ENCODE measurements at regions not wholly inside any gene's neighbourhood (a gene's known extent, or its start where the extent isn't known, plus 50 kb on each side); places are given as distances from the start of the nearest gene placed in this dataset.
A peak's percentile ranks its signal among the peaks of the same experiment; 100 is the strongest.
"Not testable (repeated sequence)": the region's sequence is repeated elsewhere in the genome, so short reads cannot be mapped to it uniquely, and the experiment has no call there.

DNA sequence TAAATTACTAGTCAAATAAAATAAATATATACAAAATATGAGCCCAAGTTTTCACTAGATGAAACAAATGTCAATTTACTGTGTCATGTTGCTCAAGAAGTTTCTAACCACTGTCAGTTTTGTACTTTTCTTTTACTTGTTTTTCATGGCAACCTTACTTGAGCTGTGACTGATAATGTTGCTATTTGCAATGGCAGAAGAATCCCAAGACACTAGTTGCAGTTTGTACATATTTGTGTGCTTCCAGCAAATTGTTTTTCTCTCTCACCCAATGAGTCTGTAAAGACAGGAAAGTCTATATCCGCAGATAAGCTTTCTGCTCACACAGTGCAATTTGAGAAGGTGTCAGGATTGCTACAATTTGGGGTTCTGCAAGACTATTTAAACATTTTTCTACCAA is 338.6 kb upstream of the PCSK5 start:
- no peak for DNase-seq

DNA sequence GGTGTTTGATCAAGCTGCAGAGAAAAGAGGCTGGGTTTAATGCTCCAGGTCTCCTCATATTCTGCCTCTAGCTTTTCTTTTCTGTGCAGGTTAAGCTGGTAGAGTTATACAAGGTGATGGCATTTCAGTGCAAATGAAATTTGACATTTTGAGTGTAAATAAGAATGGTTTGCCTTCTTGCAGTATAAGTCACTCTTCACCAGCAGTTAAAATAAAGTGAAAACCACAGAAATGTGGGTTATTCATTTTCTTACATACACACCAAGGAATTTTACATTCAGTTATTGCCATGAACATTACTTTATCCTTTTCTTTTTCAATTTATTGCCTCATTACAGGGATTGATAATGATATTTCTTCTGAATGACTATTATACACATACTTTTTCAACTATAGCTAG is 337.5 kb upstream of the PCSK5 start:
- no peak for DNase-seq

DNA sequence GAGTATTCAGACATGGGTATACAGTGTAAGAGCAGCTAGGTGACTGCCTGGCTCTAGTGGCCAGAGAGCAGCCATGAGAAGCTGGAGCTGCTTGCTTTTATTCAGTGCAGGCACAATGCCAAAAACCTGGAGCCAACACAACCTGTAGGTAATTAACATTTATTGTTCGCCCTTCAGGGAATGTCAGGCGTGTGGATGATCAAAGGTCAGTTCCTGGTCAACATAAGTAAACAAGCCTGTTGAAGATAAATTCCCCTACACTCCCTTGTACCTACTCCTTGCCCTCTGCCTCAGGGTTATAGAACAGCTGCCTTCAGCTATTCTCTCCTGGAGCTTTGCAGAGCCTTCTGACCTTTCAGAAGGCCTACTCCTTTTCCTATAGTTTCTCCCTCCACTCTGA is 323.7 kb upstream of the PCSK5 start:
- DNase-seq = not testable (repeated sequence)

DNA sequence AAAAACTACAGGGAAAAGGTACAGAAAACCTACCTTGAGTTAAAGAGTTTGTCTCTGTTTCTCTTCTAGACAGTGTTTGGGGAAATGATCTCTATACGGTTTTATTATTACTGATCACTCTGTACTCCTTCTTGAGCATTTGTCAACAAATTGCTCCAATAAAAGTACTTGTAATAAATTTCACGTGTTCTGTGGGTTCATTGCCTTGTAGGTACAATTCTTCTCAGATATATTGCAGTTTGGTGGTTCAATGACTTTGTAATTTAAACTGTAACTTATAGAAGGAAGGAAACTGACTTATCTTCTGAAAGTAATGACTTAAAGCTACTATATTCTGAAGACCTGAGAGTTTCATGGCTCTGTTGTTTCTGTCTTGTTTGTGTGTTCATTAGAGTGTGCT is 319.9 kb upstream of the PCSK5 start:
- no peak for DNase-seq

DNA sequence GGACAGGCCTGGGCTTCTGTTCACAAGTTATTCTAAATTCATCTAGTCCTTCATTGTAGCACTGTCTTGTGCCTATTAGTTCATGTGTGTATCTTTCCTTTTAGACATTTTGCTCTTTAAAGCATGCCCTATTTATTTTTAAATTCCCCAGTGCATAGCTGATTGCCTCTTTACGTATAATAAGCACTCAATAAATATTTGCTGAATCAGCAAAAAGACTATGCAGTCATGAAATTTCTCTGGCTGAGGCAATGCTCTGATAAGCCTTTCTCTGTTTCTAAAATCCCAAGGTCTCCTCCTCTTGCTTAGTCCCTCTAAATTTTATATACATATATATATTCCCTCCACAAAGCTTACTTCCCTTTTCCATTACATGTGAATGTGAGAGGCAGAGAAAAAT is 315.9 kb upstream of the PCSK5 start:
- no peak for DNase-seq

DNA sequence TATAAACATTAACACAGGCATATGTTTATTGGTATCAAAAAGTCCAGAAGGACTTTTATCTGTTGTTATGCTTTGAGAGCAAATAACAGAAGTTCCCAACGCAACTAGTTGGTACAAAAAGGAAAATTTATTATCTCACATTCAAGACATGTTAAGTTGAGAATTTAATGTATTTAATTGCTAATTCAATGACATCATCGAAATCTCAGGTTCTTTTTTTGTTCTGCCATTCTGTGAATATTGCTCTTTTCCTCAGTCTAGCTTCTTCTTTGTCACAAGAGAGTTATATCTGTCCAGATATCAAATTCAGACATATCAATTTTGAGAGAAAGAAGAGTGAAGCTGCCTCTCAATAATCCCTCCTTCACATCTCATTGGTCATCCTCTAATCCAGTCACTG is 307.6 kb upstream of the PCSK5 start:
- no peak for DNase-seq

DNA sequence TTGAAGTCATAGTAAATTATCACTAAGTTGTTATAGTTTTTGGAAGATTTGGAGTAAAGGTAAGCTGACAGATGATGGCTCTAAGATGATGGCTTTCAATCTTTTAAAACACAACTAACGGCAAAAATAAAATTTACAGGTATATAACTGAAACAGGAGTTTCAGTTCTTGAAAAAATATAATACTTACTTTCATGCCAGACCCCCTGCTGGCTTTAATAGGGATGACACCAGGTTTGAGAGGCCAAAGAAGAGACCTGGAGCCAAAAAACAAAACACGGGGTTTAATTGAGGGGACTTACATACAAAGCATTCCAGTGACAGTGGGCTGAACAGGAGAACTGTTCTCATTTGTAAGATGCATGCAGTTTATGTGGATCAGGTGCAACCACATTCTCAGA is 301.7 kb upstream of the PCSK5 start:
- DNase-seq = peak; percentile 16

DNA sequence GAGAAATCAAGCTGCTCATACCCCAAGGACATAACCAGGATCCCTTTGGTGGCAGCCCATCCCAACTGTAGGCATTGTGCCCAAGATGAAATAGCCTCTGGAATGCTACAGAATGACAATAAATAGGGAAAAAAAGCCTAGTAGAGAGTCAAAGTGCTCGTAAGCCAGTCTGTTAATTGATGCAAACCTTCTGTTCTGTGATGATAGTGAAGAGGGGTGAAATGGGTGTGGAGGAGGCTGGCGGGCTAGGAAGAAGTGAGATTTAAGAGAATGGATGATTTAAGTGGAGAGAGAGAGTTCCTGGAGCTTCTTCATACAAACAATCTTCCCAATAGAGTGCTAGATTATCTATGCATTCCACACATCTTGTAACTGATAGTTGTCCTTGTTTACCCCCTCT is 301.0 kb upstream of the PCSK5 start:
- no peak for DNase-seq

DNA sequence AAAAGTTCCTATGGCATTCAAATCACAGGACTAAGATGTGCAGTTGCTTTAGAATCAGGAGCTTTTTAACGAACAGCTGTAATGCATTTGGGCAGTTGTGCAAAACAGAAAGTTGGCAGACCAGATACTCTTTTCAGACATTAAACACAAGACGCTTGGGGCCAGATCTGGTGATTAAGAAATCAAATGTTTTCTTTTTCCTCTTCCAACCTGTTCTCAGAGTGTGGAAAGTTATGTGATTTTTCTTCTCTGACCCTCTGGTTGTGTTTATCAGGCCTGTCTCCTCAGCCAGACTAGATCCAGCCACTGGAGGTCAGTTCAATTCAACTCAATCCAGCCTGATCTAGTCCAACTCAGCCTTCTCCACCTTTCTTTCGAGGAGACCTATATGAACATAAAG is 298.5 kb upstream of the PCSK5 start:
- no peak for DNase-seq

DNA sequence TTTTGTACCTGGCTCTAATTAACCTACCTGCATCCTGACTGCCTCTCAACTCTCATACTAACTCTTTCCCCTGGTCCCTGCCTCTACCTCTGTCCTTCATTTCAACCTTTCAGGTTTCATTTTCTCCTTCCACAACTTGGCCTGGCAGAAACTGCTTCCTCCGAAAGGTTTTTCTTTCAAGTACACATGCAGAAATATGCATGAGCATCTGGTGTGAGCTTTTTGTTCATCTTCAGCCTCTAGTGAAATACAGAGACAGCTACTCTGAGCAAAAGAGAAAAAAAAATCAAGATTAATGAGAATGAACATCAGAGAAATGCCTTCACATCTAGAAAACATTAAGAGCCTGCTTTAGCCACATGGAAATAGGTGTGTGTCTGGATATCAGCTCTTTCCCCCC is 297.9 kb upstream of the PCSK5 start:
- no peak for DNase-seq

DNA sequence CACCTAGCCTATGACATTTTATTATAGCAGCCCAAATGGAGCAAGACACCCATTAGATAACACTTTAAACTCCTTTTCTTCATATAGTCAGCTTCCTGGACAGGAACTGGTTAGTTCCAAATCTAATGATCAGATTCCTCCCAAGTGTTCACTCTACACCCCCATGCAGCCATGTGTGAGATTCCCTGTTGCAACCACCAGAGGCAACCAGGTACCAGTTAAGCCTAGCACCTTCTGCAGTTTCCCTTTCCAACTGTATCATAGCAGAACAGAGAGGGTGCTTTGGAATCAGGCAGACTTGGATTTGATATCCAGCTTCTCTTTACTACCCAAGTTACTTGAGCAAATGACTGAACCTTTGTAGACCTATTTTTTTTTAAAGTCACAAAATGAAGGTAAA is 296.6 kb upstream of the PCSK5 start:
- no peak for DNase-seq

DNA sequence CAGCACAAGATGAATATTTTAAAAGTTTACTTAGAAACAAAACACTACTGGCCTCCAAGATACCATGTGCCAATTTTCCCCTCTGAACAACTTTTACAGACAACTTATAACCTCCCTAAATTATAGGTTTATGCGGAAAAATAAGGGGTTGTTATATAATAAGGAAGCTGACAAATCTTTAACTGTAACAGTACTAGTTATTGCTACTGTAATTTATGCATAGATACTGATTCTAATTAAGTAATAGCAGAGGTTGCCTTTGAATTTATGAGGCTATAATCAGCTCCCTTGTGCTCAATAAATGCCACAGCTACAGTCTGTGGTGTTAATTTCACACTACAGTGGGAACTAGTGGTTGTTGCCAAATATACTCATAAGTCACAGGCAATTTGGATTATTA is 291.3 kb upstream of the PCSK5 start:
- no peak for DNase-seq

DNA sequence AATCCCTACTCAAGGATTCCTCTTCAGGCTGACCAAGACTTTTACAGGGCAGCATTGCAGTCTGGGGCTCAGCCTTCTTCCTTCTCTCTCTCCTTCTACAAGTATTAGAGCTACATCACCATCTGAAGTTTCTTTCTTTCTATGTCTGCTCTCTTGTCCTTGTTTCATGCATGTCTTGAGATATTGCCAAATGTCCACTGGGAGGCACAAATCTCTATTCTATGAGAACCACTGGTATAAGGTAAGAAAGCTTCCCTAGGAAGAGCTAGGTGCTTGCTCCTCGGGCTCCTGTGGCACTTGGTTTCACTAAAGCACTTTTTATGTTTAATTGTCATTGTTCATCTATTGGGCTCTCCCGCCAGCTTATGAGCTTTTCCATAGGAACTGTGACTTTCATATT is 289.2 kb upstream of the PCSK5 start:
- DNase-seq = peak; percentile 16

DNA sequence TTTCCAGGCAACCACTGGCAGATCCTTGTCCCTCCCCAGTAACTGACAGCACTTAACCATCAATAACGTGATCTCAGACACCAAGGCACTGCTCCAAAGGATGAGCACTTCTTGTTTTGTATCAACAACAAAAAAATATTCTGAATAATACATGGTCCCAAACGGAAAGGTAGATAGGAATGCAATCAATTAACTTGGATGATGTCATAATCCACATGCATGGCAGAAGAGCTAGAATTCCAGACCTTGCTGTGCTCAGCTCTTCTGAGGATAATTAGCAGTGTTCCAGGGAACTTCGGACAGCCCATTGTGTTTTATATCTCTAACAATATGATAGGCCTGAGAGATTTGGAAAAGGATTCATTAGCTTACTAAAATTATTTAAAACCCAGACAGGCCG is 288.4 kb upstream of the PCSK5 start:
- DNase-seq = no peak

DNA sequence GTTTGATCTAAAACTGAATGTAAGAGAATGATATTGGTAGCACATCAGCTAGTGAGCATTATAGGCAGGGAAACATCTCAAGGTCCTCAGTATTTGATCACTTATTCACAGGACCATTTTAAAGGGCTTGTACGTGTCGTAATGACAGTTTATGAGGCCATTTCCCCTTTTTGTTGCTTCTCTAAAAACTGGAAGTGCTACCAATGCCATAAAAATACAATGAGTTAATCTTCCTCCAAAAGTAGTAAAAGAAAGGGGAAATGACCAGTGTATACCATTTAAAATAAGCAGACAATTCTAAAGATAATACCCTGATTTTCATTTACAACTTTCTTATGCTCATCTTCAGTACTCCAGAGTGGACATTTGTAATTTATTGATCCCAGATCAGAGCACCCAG is 285.8 kb upstream of the PCSK5 start:
- no peak for DNase-seq

DNA sequence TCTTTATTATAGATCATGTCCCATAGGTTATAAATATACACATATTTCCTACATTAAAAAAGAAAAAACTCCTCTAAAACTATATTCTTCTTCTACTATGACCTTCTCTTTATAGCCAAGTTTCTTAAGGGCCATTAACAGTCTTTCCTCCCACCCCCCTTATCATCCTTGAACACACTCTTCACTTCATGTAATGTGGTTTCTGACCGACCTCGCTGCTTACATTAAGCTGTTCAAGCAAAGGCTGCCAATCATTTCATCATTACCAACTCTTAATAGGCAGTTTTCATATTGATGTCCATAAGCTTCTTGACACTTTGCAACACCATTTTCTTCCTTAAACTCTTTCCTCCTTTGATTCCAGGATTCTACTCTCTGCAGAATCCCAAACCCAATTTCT is 283.0 kb upstream of the PCSK5 start:
- DNase-seq = no peak

DNA sequence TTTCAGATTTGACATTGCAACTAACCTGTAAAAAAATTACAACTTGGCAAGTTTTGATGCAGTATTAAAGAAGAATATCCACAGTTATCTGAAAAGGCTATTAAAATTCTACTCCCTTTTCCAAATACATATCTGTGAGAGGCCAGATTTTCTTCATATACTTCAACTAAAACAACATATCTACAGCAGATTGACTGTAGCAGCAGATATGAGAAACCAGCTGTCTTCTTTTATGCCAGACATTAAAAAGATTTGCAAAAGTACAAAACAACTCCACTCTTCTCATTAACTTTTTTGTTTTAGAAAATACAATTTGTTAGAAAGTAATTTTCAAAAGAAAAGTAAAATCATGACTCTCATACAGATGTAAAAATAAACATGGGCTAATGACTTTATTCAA is 281.1 kb upstream of the PCSK5 start:
- no peak for DNase-seq

DNA sequence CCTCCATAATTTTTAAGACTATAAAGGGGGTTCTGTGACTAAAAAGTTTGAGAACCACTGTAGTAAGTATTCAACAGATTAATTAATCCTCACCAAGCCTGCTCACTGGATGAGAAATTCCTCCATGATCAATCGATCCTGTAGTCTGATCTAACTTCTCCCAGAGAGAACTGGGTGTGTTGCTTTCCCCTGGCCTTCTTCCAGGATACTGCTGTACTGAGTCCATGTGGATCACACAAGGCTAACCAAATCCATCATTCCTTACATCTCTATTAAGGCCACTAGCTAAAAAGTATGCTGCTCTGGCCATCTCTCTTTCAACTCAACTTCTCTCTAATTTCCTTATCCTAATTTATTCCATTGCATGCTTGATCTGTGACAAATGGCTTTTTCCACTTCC is 280.2 kb upstream of the PCSK5 start:
- DNase-seq = no peak

DNA sequence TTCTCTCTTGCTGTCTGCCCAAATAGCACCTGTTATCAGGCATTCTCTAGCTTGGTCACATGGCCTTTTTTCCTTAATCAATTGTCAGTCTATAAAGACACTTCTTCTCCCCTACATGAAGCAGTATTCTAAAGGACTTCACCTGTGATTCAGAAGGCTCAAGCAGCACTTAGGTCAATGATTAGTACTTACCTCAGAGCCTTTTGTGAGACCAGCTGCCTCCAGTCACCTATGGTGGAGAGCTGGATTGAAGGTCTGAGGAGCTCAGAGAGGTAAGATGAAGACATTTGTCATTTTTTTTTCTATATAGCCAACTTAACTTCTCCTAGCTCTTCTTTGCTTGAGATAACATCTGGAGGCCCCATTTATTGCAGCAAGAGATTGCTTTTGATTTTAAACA is 278.3 kb upstream of the PCSK5 start:
- DNase-seq = no peak

DNA sequence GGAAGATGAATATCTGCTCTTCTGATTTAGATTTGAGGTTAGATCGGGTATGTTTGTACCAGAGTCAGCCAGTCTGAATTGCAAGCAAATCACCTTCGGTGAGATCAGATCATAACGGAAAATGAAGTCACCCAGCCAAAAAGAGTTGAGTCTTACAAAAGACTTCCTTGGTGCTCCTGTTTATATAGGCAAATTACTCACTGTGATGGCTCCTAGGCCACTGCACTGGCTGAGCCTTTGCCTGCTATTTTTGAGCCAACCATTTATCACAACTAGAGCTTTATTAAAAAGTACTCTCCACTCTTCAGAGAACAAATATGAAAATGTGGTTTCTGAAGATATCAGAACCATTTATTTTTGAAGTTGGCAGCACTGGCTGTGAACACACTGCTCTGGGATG is 277.7 kb upstream of the PCSK5 start:
- no peak for DNase-seq

DNA sequence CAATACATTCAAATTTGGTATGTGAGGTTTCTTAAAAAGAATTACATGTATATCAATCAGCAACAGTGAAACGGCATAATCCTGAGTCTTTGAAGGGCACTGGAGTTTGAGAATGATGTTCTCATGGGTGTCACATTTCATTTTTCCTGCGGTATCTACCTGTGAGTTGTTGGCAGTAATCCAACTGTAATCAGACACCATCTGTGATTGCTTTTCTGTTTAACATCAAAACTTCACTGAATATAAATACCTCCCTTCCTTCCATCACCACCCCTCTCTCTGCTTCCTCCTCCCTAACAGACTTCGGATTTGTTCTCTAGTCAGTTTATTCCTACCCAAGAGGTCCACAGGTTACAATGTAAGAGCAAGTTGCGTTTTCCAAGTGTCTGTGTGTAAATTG is 275.2 kb upstream of the PCSK5 start:
- DNase-seq = peak; percentile 70

DNA sequence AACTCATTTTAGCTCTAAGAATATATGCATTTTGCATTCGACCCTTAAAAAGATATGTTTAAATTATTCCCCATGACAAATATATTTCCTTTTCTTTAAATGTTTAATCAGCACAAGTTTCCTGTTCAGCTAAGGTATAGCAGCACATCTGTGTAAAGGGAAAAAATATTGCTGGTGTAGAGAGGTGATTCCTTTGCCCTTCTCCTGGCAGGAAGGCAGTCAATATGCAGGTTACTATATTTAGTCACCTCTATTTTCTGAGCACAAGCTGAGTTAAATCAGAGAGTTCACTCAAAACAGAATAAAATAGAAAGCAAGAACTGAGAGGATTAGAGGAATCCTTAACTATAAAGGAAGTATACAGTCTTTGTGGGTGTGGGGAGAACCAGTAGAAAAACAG is 274.4 kb upstream of the PCSK5 start:
- no peak for DNase-seq

DNA sequence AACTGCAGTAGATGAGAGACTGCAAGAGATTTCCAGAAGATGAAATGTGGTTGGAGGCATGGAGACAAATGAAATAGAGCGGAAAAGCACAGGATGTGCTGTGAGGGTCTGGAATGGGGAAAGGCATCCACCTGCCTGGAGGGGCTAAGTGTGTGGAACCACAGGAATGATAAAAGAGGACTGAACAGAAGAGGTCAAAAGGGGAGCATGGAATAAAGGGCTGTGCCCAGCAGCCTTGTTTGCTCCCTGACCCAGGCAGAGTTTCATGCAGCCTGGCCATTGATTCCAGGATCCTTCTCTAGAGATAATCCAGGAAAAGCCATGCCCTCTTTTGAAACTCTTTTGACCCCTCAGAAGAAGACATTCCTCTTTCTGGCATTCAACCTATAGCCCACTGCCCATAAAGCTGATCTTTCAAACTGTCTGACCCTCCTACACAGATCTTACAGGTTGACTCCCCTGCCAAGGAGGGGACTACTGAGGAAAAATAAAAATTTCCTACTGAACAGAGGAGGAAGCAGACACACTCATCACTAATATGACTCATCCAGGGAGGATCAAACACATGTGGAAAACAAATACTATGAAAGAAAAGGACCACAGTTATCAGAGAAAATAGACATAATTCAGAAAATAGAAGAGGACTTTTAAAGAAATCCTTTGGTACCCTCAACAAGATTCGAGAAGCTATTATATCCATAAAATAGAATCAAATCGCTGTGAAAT is 273.5 kb upstream of the PCSK5 start:
- DNase-seq = no peak

DNA sequence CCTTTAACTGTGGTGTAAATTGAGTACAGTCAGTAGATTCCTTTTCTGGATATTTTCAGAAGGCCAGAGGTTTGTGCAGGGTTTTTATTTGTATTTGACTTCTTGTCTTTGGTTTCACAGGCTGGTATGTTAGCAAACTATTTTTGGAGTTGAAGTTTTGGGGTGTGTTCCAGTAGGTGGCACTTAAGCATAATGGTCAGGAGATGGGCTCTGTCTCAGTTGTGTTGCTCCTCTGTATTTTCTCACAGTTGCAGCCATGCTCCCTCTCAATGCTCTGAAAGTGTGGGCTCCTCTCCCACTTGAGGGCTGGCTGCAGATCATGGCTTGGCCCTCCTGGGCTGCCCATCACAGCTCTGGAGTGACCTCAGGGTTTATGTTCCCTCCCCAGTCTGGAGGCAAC is 267.0 kb upstream of the PCSK5 start:
- DNase-seq = no peak

DNA sequence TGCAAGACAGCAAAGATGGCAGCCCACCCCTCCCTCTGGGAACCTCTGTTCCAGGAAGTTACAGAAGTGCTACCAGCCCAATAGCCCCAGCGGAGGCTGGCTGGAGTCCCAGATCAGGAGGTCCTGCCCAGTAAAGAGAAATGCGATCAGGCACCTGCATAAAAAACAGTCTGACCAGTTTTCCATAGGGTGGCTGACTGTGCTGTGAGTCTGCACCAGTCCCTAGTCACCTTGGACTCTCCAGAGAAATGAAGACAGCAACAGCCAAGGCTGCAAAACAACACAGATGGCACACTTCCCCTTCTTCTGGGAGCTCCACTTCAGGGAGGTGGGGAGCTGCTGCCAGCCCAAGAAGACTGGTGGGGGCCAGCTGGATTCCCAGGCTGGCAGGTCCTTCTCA is 265.5 kb upstream of the PCSK5 start:
- DNase-seq = no peak

DNA sequence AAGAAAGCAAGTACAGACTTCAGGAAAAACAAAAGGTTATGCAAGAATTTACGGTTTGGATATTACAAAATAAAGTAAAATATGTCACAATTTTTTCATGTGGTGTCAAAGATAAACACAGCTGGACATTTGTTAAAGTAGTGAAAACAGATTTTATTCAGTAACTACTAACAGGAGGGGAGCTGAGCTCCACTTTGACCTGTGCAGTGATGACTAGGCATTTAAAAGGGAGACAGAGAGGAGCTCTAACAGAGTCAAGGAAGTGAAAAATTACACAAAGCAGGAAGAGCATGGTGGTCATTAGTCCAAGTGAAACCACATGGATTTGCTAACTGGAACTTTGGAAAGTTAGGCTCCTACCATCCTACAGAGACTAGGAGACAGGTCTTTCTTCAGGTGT is 263.6 kb upstream of the PCSK5 start:
- no peak for DNase-seq
